Prostate gland (tissue), 2 donors: ENCODE measurements at regions not wholly inside any gene's neighbourhood (a gene's known extent, or its start where the extent isn't known, plus 50 kb on each side); places are given as distances from the start of the nearest gene placed in this dataset.

Experiments used
- DNase-seq: peaks from one replicate; pipeline ENCODE4 v3.0.0-alpha.2; 2019; ENCODE audit warnings: low spot score
- H3K27ac ChIP-seq, 2 donors: fragments of 200-600 bp; sonication (generic); 2 replicates each; pipeline ENCODE4 v1.5.1; 2017 to 2019
- H3K27me3 ChIP-seq: fragments of 200-600 bp; sonication (generic); replicated peaks from 2 replicates; pipeline ENCODE4 v1.5.1; 2019; ENCODE audit not compliant: insufficient read depth
- H3K36me3 ChIP-seq, 2 donors: fragments of 200-600 bp; sonication (generic); 1 replicate in 1 of 2; 2 replicates in 1 of 2; pipeline versions ENCODE4 v1.5.1 to v1.8.1; 2017 to 2019
- H3K4me1 ChIP-seq: fragments of 200-600 bp; sonication (generic); replicated peaks from 2 replicates; pipeline ENCODE4 v1.5.1; 2019
- H3K4me3 ChIP-seq, 2 donors: fragments of 200-600 bp; sonication (generic); 2 replicates each; pipeline ENCODE4 v1.5.1; 2017 to 2019
- H3K9me3 ChIP-seq: fragments of 200-600 bp; sonication (generic); 2 replicates; pipeline ENCODE4 v1.5.1; 2017
- POLR2A ChIP-seq: fragments of 450-650 bp; IDR thresholded peaks from one replicate; pipeline ENCODE4 v1.6.1; 2016; ENCODE audit warnings: antibody characterized with exemption, mild to moderate bottlenecking
- POLR2AphosphoS5 ChIP-seq: sonication (generic); formaldehyde crosslinking; IDR thresholded peaks from one replicate; pipeline ENCODE4 v1.6.1; 2017; ENCODE audit warnings: antibody characterized with exemption
- WGBS: methylation state at CpG from one replicate; pipeline ENCODE4 v1.1.5; 2018; 5-methylcytosine and 5-hydroxymethylcytosine counted together
- intact Hi-C: fragments of 100-400 bp; cut with DNase I; formaldehyde crosslinking; loops from one replicate; pipeline ENCODE4 v1.14.2; 2022
- TF ChIP-seq, protein P1 (sequence below), 4 experiments: fragments of 200-600 bp in 2 of 4; fragments of 450-650 bp in 2 of 4; sonication (generic) in 2 of 4; IDR thresholded peaks; 1 replicate in 3 of 4; 2 replicates in 1 of 4; pipeline ENCODE4 v1.5.1; 2016 to 2019; ENCODE audit warnings: antibody characterized with exemption in 4 of 4, mild to moderate bottlenecking in 2 of 4, moderate library complexity in 2 of 4

DNA sequence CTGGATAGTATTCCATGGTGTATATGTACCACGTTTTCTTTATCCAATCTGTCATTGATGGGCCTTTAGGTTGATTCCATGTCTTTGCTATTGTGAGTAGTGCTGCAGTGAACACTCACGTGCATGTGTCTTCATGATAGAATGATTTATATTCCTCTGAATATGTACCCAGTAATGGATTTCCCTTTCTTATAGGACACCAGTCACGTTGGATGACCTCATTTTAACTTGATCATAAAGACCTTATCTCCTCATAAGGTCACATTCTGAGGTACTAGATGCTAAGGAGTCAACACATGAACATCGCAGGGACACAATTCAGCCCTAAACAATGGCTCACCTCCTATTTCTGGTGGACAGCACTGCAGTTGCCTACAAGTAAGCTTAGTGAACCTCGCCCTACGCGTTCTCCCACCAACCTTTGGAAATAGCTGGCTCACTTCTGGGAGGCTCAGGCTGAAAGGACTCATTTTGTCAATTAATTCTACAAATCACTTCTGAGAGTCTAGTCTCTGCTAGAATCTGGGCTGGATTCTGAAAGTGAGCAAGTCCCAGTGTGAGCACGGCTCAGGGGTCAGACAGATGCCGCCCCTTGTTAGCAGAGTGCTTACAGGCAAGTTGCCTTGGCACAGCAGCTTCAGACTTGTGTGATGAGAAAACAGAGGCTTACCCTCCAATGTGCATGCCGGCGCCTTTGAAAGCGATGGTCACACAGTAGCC is 183.8 kb upstream of the GSC start:
- no peaks in the 10 kb centered on the region for H3K9me3 ChIP-seq
- H3K27ac ChIP-seq: no peak overlapping the region
- TF ChIP-seq, protein P1, sequence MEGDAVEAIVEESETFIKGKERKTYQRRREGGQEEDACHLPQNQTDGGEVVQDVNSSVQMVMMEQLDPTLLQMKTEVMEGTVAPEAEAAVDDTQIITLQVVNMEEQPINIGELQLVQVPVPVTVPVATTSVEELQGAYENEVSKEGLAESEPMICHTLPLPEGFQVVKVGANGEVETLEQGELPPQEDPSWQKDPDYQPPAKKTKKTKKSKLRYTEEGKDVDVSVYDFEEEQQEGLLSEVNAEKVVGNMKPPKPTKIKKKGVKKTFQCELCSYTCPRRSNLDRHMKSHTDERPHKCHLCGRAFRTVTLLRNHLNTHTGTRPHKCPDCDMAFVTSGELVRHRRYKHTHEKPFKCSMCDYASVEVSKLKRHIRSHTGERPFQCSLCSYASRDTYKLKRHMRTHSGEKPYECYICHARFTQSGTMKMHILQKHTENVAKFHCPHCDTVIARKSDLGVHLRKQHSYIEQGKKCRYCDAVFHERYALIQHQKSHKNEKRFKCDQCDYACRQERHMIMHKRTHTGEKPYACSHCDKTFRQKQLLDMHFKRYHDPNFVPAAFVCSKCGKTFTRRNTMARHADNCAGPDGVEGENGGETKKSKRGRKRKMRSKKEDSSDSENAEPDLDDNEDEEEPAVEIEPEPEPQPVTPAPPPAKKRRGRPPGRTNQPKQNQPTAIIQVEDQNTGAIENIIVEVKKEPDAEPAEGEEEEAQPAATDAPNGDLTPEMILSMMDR (IDR thresholded peaks at IDR 0.05): no peak
- TF ChIP-seq POLR2A: no peak
- no peak for TF ChIP-seq POLR2AphosphoS5
- intact Hi-C loops: no loop called here
- no peak overlapping the region for H3K4me3 ChIP-seq
- H3K27me3 ChIP-seq: no peaks in the 10 kb centered on the region
- no peak for DNase-seq
- no peaks in the 10 kb centered on the region for H3K36me3 ChIP-seq
- no peaks in the 10 kb centered on the region for H3K4me1 ChIP-seq
- 82% methylated on average over 12 of the region's 12 CpGs for WGBS

GRCh38 chr14:94952097-94952496 is 182.2 kb upstream of the GSC start:
- intact Hi-C loops: no loop called here
- TF ChIP-seq POLR2A (no peak), POLR2AphosphoS5 (no peak)
- TF ChIP-seq, protein P1 (IDR thresholded peaks at IDR 0.05): no peak
- WGBS: 70% methylated on average over 7 of the region's 7 CpGs
- Histone ChIP-seq H3K27ac (no peak overlapping the region), H3K4me3 (no peak overlapping the region), H3K4me1 (no peaks in the 10 kb centered on the region), H3K27me3 (no peaks in the 10 kb centered on the region), H3K36me3 (no peaks in the 10 kb centered on the region), H3K9me3 (no peaks in the 10 kb centered on the region)
- no peak for DNase-seq

DNA sequence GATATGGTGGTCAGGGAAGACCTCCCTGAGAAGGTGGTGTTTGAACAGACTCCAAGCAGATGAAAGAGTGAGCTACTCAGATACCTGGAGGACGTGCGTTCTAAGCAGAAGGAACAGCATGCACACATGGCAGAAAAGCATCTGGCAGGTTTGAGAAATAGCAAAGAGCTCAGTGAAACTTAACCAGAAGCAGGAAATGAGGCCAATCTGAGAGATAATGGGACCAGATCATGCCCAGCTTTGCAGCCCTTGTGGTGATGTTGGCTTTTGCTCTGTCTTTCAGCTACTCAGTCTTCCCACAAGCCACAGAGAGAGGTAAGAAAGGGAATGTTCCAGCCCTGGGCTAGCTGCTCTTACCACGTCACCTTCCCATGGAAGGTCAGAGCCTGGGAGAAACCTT is 176.3 kb upstream of the GSC start:
- intact Hi-C loops: no loop called here
- DNase-seq: no peak
- no peak for TF ChIP-seq POLR2A
- H3K27me3 ChIP-seq: no peaks in the 10 kb centered on the region
- H3K36me3 ChIP-seq: no peaks in the 10 kb centered on the region
- no peak overlapping the region for H3K4me3 ChIP-seq
- no peak overlapping the region for H3K27ac ChIP-seq
- no peaks in the 10 kb centered on the region for H3K4me1 ChIP-seq
- no peaks in the 10 kb centered on the region for H3K9me3 ChIP-seq
- 72% methylated on average over 3 of the region's 3 CpGs for WGBS

DNA sequence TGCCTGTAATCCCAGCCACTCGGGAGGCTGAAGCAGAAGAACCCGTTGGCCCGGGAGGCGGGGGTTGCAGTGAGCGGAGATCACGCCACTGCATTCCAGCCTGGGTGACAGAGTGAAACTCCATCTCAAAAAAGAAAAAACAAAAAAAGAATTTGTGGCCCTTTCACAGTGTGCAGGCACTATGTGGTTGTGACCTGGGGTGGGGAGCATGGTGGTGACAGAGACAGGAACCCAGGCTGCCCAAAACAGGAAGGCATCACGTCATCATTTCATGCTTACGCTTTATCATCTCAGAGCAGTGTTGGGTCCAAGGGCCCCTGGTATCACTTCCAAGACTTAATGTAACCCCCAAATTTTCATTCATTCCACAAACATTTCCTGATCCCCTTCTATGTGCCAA is 175.7 kb upstream of the GSC start:
- no peaks in the 10 kb centered on the region for H3K9me3 ChIP-seq
- intact Hi-C loops: no loop called here
- H3K36me3 ChIP-seq: no peaks in the 10 kb centered on the region
- no peak overlapping the region for H3K27ac ChIP-seq
- no peak overlapping the region for H3K4me3 ChIP-seq
- H3K4me1 ChIP-seq: no peaks in the 10 kb centered on the region
- no peak for DNase-seq
- no peaks in the 10 kb centered on the region for H3K27me3 ChIP-seq
- 87% methylated on average over 8 of the region's 8 CpGs for WGBS
- no peak for TF ChIP-seq POLR2AphosphoS5
- no peak for TF ChIP-seq POLR2A
- TF ChIP-seq, protein P1 (IDR thresholded peaks at IDR 0.05): no peak

- no peak for DNase-seq
- H3K4me3 ChIP-seq: no peak overlapping the region
- no peaks in the 10 kb centered on the region for H3K4me1 ChIP-seq
- TF ChIP-seq, protein P1 (IDR thresholded peaks at IDR 0.05): no peak
- TF ChIP-seq POLR2A: no peak
- no peak for TF ChIP-seq POLR2AphosphoS5
- H3K9me3 ChIP-seq: no peaks in the 10 kb centered on the region
- no peaks in the 10 kb centered on the region for H3K36me3 ChIP-seq
- intact Hi-C loops: no loop called here
- WGBS: 92% methylated on average over 7 of the region's 7 CpGs
- no peak overlapping the region for H3K27ac ChIP-seq
- no peaks in the 10 kb centered on the region for H3K27me3 ChIP-seq
These were observed 174.8 kb upstream of the GSC start for GRCh38 chr14:94944636-94945258.
